SHP77 (cell line): ENCODE measurements at regions not wholly inside any gene's neighbourhood (a gene's known extent, or its start where the extent isn't known, plus 50 kb on each side); places are given as distances from the start of the nearest gene placed in this dataset.
"Not testable (repeated sequence)": the region's sequence is repeated elsewhere in the genome, so short reads cannot be mapped to it uniquely, and the experiment has no call there.

ENCODE experiments used
- DNase-seq, 2 experiments: peaks; one replicate each; lab custom pipeline; 2025; lab: John Stamatoyannopoulos, UW

GRCh38 chr4:53714236-53715140 lies 123.2 kb upstream of the LNX1 start:
- no peak for DNase-seq

GRCh38 chr4:53713767-53714166 lies 122.5 kb upstream of the LNX1 start:
- DNase-seq, result no peak

- no peak for DNase-seq
These were observed 122.0 kb upstream of the LNX1 start for GRCh38 chr4:53713296-53713695.

GRCh38 chr4:53712408-53713020 lies 121.2 kb upstream of the LNX1 start:
- no peak for DNase-seq

GRCh38 chr4:53711926-53712325 lies 120.6 kb upstream of the LNX1 start:
- no peak for DNase-seq

- no peak for DNase-seq
These were observed 118.4 kb upstream of the LNX1 start for GRCh38 chr4:53709693-53710092.

GRCh38 chr4:53707491-53707890 lies 116.2 kb upstream of the LNX1 start:
- DNase-seq, result no peak

- peak; percentile 76 to 83 for DNase-seq
These were observed 115.2 kb upstream of the LNX1 start for GRCh38 chr4:53706422-53707032.

GRCh38 chr4:53705972-53706371 lies 114.7 kb upstream of the LNX1 start:
- no peak for DNase-seq

GRCh38 chr4:53705151-53705764 lies 114.0 kb upstream of the LNX1 start:
- no peak for DNase-seq

- DNase-seq, result no peak
These were observed 113.0 kb upstream of the LNX1 start for GRCh38 chr4:53704329-53704728.

- peak in 1 of 2 experiments; percentile 53 for DNase-seq
These were observed 112.0 kb upstream of the LNX1 start for GRCh38 chr4:53703267-53703655.

GRCh38 chr4:53702334-53703266 lies 111.3 kb upstream of the LNX1 start:
- DNase-seq, result peak; percentile 98 to 99

GRCh38 chr4:53701260-53701659 lies 110.0 kb upstream of the LNX1 start:
- DNase-seq, result not testable (repeated sequence)

GRCh38 chr4:53699310-53699709 lies 108.0 kb upstream of the LNX1 start:
- not testable (repeated sequence) for DNase-seq

GRCh38 chr4:53697016-53697685 lies 105.9 kb upstream of the LNX1 start:
- DNase-seq, result no peak

GRCh38 chr4:53695540-53696463 lies 104.5 kb upstream of the LNX1 start:
- DNase-seq, result no peak

GRCh38 chr4:53694666-53695065 lies 103.4 kb upstream of the LNX1 start:
- no peak for DNase-seq

GRCh38 chr4:53693909-53694308 lies 102.6 kb upstream of the LNX1 start:
- DNase-seq, result no peak

- DNase-seq, result no peak
These were observed 102.1 kb upstream of the LNX1 start for GRCh38 chr4:53693408-53693807.
